Loucy (cell line): ENCODE measurements at regions not wholly inside any gene's neighbourhood (a gene's known extent, or its start where the extent isn't known, plus 50 kb on each side); places are given as distances from the start of the nearest gene placed in this dataset.
"Not testable (repeated sequence)": the region's sequence is repeated elsewhere in the genome, so short reads cannot be mapped to it uniquely, and the experiment has no call there.

ENCODE experiments used
- EZH2phosphoT487 ChIP-seq: fragments of 200-600 bp; IDR thresholded peaks from 2 replicates; pipeline ENCODE4 v1.6.1; 2018; ENCODE audit warnings: antibody characterized with exemption, mild to moderate bottlenecking, moderate library complexity, borderline replicate concordance
- TF ChIP-seq, protein P1 (sequence below): fragments of 200-600 bp; sonication (generic); conservative IDR thresholded peaks from 2 replicates; pipeline ENCODE4 v1.5.1; 2014; ENCODE audit warnings: mild to moderate bottlenecking, antibody characterized with exemption, low read length

- TF ChIP-seq, protein P1, sequence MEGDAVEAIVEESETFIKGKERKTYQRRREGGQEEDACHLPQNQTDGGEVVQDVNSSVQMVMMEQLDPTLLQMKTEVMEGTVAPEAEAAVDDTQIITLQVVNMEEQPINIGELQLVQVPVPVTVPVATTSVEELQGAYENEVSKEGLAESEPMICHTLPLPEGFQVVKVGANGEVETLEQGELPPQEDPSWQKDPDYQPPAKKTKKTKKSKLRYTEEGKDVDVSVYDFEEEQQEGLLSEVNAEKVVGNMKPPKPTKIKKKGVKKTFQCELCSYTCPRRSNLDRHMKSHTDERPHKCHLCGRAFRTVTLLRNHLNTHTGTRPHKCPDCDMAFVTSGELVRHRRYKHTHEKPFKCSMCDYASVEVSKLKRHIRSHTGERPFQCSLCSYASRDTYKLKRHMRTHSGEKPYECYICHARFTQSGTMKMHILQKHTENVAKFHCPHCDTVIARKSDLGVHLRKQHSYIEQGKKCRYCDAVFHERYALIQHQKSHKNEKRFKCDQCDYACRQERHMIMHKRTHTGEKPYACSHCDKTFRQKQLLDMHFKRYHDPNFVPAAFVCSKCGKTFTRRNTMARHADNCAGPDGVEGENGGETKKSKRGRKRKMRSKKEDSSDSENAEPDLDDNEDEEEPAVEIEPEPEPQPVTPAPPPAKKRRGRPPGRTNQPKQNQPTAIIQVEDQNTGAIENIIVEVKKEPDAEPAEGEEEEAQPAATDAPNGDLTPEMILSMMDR, result not testable (repeated sequence)
- not testable (repeated sequence) for TF ChIP-seq EZH2phosphoT487
Observed at GRCh38 chr5:34156703-34157414, 113.8 kb upstream of the C1QTNF3 start.
